T-helper 2 cell treated with Interferon-gamma antibody and Interleukin-4, amounts not matched to agents 100 ng/mL and 5 ng/mL, for 36 hours (primary cell): ENCODE measurements at regions not wholly inside any gene's neighbourhood (a gene's known extent, or its start where the extent isn't known, plus 50 kb on each side); places are given as distances from the start of the nearest gene placed in this dataset.

Source experiments
- intact Hi-C: fragments of 100-400 bp; cut with micrococcal nuclease; formaldehyde crosslinking; loops from one replicate; pipeline ENCODE4 v1.15.1; 2023

- intact Hi-C loops, result no loop called here
Measured at GRCh38 chr2:16013359-16013911, 73.1 kb downstream of the MYCN start.

GRCh38 chr2:16012626-16013358 lies 72.4 kb downstream of the MYCN start:
- intact Hi-C loops, result no loop called here

GRCh38 chr2:16012029-16012596 lies 71.8 kb downstream of the MYCN start:
- intact Hi-C loops, result no loop called here

DNA sequence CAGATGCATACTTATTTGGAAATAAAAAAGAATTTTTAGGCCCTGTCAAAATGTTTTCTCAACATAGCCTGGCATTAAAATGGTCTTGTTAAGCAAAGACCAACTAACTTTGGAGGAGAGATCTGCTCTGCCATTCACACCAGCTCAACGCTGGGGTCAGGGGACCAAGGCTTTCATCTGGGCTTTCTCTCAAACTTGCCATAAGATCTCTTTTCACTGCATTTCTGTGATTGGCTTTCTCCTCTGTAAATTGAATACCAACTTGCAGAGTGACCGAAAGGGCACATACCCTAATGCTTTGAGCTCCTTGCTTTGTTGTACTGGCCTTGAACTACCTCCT lies 71.2 kb downstream of the MYCN start:
- intact Hi-C loops, result no loop called here

GRCh38 chr2:16010951-16011620 lies 70.7 kb downstream of the MYCN start:
- intact Hi-C loops, result no loop called here

GRCh38 chr2:16010011-16010410 lies 69.7 kb downstream of the MYCN start:
- intact Hi-C loops, result no loop called here

DNA sequence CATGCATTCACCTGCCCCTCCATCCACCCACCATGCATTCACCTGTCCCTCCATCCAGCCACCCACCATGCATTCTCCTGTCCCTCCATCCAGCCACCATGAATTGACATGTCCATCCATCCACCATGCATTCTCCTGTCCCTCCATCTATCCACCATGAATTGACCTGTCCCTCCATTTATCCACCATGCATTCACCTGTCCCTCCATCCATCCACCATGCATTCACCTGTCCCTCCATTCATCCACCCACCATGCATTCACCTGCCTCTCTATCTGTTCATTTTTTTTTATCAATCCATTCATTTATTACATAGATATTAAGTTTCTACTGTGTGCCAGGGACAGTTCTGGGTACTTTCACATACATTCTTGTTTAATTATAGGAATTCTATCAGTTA lies 69.2 kb downstream of the MYCN start:
- intact Hi-C loops, result no loop called here

- intact Hi-C loops, result no loop called here
Measured at GRCh38 chr2:16008856-16009255, 68.5 kb downstream of the MYCN start.

- intact Hi-C loops, result no loop called here
Measured at GRCh38 chr2:16008331-16008850, 68.0 kb downstream of the MYCN start.

- intact Hi-C loops, result no loop called here
Measured at GRCh38 chr2:16007167-16007934, 67.0 kb downstream of the MYCN start.

DNA sequence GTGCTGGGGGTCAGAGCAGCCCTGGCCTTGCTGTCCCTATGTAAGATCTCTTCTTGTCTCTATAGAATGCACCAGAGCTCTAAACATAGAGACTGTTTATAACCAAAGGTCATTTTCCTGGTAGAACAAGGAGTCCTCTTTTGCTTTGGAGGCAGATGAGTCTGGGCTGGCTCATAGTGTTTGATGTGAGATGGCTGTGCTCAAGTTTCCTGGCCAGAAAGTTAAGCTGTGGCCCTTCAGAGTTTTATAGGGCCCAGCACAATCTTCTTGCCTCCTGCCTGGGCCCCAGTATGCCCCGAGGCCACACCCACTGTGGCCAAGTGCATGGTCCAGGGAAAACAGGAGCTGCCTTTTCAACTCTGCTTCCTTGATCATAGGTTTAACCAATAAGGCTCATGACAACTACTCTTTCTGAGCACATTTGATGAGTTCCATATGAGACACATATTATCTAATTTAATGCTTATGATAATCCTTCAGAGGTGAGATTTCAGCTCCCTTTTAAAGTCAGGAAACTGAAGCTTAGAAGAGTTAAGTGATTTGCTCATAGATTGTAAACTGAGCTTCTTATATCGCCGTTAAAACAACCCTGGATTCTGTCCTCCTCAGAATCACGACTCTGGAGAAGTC lies 66.3 kb downstream of the MYCN start:
- intact Hi-C loops, result no loop called here

GRCh38 chr2:16005816-16006536 lies 65.6 kb downstream of the MYCN start:
- intact Hi-C loops, result no loop called here

GRCh38 chr2:16005389-16005788 lies 65.0 kb downstream of the MYCN start:
- intact Hi-C loops, result no loop called here

DNA sequence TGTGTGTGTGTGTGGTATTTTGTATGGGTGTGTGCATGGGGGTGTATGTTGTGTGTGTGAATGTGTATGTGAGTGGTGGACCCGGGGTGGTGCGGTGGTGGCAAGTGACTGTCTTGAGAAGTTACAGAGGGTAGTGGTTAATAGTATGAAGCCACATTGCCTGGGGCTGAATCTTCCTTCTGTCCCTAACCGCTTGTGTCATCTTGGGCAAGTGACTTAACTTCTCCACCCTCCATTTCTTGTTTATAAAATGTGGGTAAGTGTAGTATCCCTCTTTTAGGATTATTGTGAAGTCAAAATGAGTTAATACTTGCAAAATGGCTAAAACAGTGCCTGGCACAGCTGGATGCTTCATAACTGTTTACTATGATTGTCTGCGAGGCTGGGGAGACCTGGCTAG lies 63.5 kb downstream of the MYCN start:
- intact Hi-C loops, result no loop called here

- intact Hi-C loops, result no loop called here
Measured at GRCh38 chr2:16003152-16003551, 62.8 kb downstream of the MYCN start.

GRCh38 chr2:16002575-16002974 lies 62.2 kb downstream of the MYCN start:
- intact Hi-C loops, result no loop called here

DNA sequence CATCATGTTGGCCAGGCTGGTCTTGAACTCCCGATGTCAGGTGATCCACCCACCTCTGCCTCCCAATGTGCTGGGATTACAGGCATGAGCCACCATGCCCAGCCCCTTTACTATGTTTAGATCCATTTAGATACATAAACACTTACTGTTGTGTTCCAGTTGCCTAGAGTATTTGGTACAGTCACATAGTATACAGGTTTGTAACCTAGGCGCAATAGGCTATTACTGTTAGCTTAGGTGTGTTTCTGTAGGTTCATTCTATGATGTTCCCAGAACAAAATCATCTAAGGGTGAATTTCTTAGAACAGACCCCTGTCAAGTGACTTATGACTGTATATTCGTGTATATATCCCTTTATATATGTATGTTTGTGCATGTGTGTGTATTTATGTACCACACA lies 61.8 kb downstream of the MYCN start:
- intact Hi-C loops, result no loop called here

- intact Hi-C loops, result no loop called here
Measured at GRCh38 chr2:16000642-16001041, 60.3 kb downstream of the MYCN start.

DNA sequence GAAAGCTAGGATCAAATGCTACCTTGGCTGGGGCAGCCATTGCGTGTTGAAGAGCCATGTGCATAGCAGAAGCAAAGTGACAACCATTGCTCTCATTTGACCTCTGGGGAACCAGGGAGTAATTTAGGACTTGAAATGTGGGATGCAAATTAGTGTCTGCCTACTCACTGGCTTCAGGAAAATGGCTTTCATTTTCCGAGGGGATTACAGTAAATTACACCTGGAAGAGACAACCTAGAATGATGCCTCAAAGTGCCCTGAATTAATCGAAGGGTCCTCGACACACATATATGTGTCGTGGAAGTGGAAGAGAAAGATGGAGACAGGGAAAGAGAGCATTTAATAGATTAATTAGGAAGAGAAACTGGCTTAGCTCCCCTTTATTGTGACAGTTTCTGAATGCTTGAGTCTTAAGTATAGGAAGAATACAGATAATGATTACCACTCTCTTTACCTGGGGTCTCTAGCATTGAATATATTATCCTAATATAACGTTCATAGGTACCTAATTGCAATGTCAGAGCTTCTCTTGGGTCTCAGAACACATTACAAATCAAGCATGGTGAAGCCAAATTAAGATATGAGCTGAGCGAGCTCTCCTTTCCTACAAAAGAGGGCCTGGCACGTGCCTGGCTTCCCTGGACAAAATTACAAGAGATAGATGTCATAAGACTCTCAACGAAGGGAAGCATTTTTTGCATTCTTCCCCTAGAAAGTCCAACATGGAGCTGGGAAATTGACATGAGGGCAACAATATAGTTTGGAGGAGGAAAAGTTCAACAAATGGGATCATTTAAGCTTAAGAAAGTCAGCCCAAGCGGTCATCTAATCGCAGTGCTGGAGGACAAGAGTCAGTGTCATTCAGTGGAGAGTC lies 59.5 kb downstream of the MYCN start:
- intact Hi-C loops, result no loop called here
